ENCODE measurements at regions not wholly inside any gene's neighbourhood (a gene's known extent, or its start where the extent isn't known, plus 50 kb on each side); places are given as distances from the start of the nearest gene placed in this dataset.

GRCh38 chr3:104176706-104177105 lies 1190.0 kb upstream of the ALCAM start:
- no peak for DNase-seq (ENCODE audit: low read depth)
- H3K4me3 ChIP-seq (ENCODE audit: low read depth, low read length): no peak overlapping the region
- no peak for TF ChIP-seq CTCF (IDR thresholded peaks at IDR 0.05; ENCODE audit: low read depth, low read length, missing control alignments)

- DNase-seq (ENCODE audit: low read depth): no peak
- no peak for TF ChIP-seq CTCF (IDR thresholded peaks at IDR 0.05; ENCODE audit: low read depth, low read length, missing control alignments)
- H3K4me3 ChIP-seq (ENCODE audit: low read depth, low read length): no peak overlapping the region
Measured at GRCh38 chr3:104178680-104179079, 1188.0 kb upstream of the ALCAM start.

GRCh38 chr3:104180906-104181305 lies 1185.8 kb upstream of the ALCAM start:
- no peak for TF ChIP-seq CTCF (IDR thresholded peaks at IDR 0.05; ENCODE audit: low read depth, low read length, missing control alignments)
- no peak for DNase-seq (ENCODE audit: low read depth)
- H3K4me3 ChIP-seq (ENCODE audit: low read depth, low read length): no peak overlapping the region

- TF ChIP-seq CTCF (IDR thresholded peaks at IDR 0.05; ENCODE audit: low read depth, low read length, missing control alignments): no peak
- H3K4me3 ChIP-seq (ENCODE audit: low read depth, low read length): no peak overlapping the region
- DNase-seq (ENCODE audit: low read depth): no peak
Measured at GRCh38 chr3:104190681-104191080, 1176.0 kb upstream of the ALCAM start.

GRCh38 chr3:104198131-104198530 lies 1168.6 kb upstream of the ALCAM start:
- no peak for DNase-seq (ENCODE audit: low read depth)
- no peak for TF ChIP-seq CTCF (IDR thresholded peaks at IDR 0.05; ENCODE audit: low read depth, low read length, missing control alignments)
- no peak overlapping the region for H3K4me3 ChIP-seq (ENCODE audit: low read depth, low read length)

- H3K4me3 ChIP-seq (ENCODE audit: low read depth, low read length): no peak overlapping the region
- TF ChIP-seq CTCF (IDR thresholded peaks at IDR 0.05; ENCODE audit: low read depth, low read length, missing control alignments): no peak
- DNase-seq (ENCODE audit: low read depth): no peak
Measured at GRCh38 chr3:104206925-104207324, 1159.8 kb upstream of the ALCAM start.

- TF ChIP-seq CTCF (IDR thresholded peaks at IDR 0.05; ENCODE audit: low read depth, low read length, missing control alignments): no peak
Measured at GRCh38 chr3:104214277-104214676, 1152.4 kb upstream of the ALCAM start.

More at GRCh38 chr3:104214277-104214676, 1152.4 kb upstream of the ALCAM start:
- no peak for DNase-seq (ENCODE audit: low read depth)
- H3K4me3 ChIP-seq (ENCODE audit: low read depth, low read length): no peak overlapping the region

Measured in GM12864 (cell line).